Right lobe of liver (tissue), 4 donors: ENCODE measurements at regions not wholly inside any gene's neighbourhood (a gene's known extent, or its start where the extent isn't known, plus 50 kb on each side); places are given as distances from the start of the nearest gene placed in this dataset.

ENCODE experiments used
- CTCF ChIP-seq, 4 donors: fragments of 200-600 bp in 3 of 4; fragments of 450-650 bp in 1 of 4; IDR thresholded peaks; one replicate each; pipeline versions ENCODE4 v1.5.1 to v1.8.0; 2016 to 2022; ENCODE audit warnings: antibody characterized with exemption in 4 of 4, mild to moderate bottlenecking in 2 of 4
- POLR2A ChIP-seq: fragments of 450-650 bp; IDR thresholded peaks from one replicate; pipeline ENCODE4 v1.6.1; 2017; ENCODE audit warnings: antibody characterized with exemption, mild to moderate bottlenecking
- donor health status: DM: no; HTN: no; CAD: no.
- donor health status: DM: no; HTN: no; CAD: no.
- donor health status: DM: no; HTN: yes; CAD: no.

GRCh38 chr20:51926670-51927305, 124.5 kb upstream of the SALL4 start:
- TF ChIP-seq CTCF (IDR thresholded peaks at IDR 0.05) = no peak
- no peak for TF ChIP-seq POLR2A
